Calu3 (cell line): ENCODE measurements at regions not wholly inside any gene's neighbourhood (a gene's known extent, or its start where the extent isn't known, plus 50 kb on each side); places are given as distances from the start of the nearest gene placed in this dataset.
"Not testable (repeated sequence)": the region's sequence is repeated elsewhere in the genome, so short reads cannot be mapped to it uniquely, and the experiment has no call there.

Experiments
- BruUV-seq: library from RNA; stranded (reverse); fragments of 400-500 nt; replicated peaks from 2 replicates; lab custom pipeline; 2021; lab: Mats Ljungman, UMichigan
- CTCF ChIA-PET: fragments of 300-600 bp; sonication (Branson Sonifier 250); formaldehyde crosslinking; loops from one replicate; lab custom pipeline; 2022; ENCODE audit warnings: antibody characterized with exemption; lab: Charles Lee
- DNase-seq: peaks from one replicate; pipeline ENCODE4 v3.0.0; 2022
- H3K27ac Mint-ChIP-seq: one replicate; pipeline ENCODE4 v1.8.0; 2022; ENCODE audit warnings: mixed read lengths; ENCODE audit not compliant: unreplicated experiment
- H3K27me3 Mint-ChIP-seq: one replicate; pipeline ENCODE4 v1.8.0; 2022; ENCODE audit warnings: mixed read lengths; ENCODE audit not compliant: unreplicated experiment
- H3K36me3 Mint-ChIP-seq: one replicate; pipeline ENCODE4 v1.8.0; 2022; ENCODE audit warnings: mild to moderate bottlenecking, moderate library complexity, mixed read lengths; ENCODE audit not compliant: insufficient read depth, unreplicated experiment
- H3K4me1 Mint-ChIP-seq: one replicate; pipeline ENCODE4 v1.8.0; 2022; ENCODE audit warnings: mild to moderate bottlenecking, low read depth, mixed read lengths; ENCODE audit not compliant: unreplicated experiment
- H3K4me3 Mint-ChIP-seq: one replicate; pipeline ENCODE4 v1.8.0; 2022; ENCODE audit warnings: mild to moderate bottlenecking, low read depth, moderate library complexity, mixed read lengths; ENCODE audit not compliant: unreplicated experiment
- H3K9me3 Mint-ChIP-seq: one replicate; pipeline ENCODE4 v1.8.0; 2022; ENCODE audit warnings: low read depth, mixed read lengths; ENCODE audit not compliant: unreplicated experiment
- intact Hi-C: fragments of 100-400 bp; cut with micrococcal nuclease; formaldehyde crosslinking; loops from one replicate; pipeline ENCODE4 v1.10.0; 2022; ENCODE audit not compliant: unreplicated experiment
- TF ChIP-seq, protein P1 (sequence below): fragments of 200-600 bp; IDR thresholded peaks from one replicate; pipeline ENCODE4 v1.8.0; 2022; ENCODE audit warnings: antibody characterized with exemption; ENCODE audit not compliant: unreplicated experiment

DNA sequence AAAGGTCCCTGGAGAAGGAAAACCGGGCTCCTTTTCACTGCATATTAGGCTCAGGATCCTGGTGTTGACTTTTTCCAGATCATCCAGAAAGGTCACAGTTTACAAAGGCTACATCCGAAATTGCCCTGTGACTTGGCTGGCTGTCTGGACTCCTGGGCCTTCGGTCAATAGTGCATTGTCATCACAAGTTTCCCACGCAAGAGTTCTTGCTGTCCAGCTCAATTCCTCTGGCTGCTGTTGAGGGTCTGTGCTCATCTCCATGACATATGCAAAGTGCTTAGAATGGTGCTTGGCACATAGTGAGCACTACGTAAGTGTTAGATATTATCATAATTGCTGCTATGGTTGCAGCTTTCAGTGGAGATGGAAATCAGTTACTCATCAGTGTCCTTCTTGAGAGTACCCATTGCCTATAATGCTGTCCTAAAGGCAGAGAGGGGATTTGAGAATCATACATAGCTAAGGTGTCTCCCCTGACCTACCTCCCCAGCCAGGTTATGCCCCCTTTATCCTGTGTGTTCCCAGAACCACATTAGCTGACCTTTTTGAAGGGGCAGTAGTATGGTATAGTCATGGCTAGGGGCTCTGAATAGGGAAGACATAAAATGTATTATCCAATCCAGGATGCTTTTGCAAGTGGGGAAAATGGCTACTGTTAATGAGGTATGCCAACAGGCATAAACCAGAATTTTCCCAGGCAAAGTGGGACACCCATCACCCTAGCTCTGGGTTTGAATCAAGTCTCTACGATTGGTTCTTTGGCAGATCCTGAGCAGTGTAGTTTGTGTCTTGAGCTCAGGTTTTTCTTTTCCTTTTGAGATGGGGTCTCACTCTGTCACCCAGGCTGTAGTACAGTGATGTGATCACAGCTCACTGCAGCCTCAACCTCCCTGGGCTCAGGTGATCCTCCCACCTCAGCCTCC lies 132.0 kb upstream of the CCND2 start:
- no peaks in the 10 kb centered on the region for H3K9me3 Mint-ChIP-seq
- CTCF ChIA-PET, result interaction anchor here (1.1 kb wide), 1 partner anchor 68 kb away, joined by 3 read pairs; no protein-coding TSS in a partner anchor
- no peak for DNase-seq
- no peak overlapping the region for H3K27ac Mint-ChIP-seq
- H3K4me3 Mint-ChIP-seq, result no peak overlapping the region
- peaks cover 11% of the 10 kb centered on the region for H3K4me1 Mint-ChIP-seq
- intact Hi-C loops, result loop anchor here (10.0 kb wide), 1 partner anchor 133 kb away; the partner anchor contains the start of gene CCND2
- TF ChIP-seq, protein P1, sequence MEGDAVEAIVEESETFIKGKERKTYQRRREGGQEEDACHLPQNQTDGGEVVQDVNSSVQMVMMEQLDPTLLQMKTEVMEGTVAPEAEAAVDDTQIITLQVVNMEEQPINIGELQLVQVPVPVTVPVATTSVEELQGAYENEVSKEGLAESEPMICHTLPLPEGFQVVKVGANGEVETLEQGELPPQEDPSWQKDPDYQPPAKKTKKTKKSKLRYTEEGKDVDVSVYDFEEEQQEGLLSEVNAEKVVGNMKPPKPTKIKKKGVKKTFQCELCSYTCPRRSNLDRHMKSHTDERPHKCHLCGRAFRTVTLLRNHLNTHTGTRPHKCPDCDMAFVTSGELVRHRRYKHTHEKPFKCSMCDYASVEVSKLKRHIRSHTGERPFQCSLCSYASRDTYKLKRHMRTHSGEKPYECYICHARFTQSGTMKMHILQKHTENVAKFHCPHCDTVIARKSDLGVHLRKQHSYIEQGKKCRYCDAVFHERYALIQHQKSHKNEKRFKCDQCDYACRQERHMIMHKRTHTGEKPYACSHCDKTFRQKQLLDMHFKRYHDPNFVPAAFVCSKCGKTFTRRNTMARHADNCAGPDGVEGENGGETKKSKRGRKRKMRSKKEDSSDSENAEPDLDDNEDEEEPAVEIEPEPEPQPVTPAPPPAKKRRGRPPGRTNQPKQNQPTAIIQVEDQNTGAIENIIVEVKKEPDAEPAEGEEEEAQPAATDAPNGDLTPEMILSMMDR, result no peak
- no TSS peak for BruUV-seq
- H3K36me3 Mint-ChIP-seq, result peaks cover 5% of the 10 kb centered on the region
- H3K27me3 Mint-ChIP-seq, result peaks cover 60% of the 10 kb centered on the region

DNA sequence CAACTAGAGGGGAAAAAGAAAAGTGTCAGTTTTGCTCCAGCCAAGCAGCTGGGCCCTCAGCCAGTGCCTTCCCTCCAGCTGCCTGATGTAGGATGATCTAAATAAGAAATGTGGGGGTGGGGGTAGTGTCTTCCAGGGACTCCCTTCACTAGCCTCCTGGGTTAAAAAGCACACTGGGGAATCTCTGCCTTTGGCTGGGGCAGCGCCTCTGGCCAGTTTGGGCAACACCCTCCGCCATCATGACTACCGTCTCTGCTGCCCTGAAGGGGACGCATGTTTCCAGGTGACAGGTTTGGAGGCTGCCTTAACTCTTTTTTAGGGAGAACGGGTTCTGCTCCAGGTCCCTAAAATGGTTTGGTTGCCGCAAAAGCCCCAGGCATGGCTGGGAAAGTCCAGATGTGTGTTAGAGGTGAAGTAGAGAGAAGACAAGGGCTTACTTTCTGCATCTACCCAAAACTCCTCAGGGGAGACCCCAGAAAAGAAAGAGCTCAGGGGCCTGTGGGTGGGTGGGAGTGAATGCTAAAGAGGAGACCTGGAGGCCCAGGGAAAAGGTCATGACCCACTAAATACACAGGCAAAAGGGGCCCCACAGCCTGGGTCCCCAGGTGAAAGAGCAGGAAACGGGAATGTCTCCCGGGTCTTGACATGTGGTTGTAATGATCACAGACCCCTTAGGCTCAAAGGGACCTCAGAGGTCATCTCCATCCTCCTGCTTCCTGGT lies 132.8 kb upstream of the CCND2 start:
- CTCF ChIA-PET, result no interaction called here

DNA sequence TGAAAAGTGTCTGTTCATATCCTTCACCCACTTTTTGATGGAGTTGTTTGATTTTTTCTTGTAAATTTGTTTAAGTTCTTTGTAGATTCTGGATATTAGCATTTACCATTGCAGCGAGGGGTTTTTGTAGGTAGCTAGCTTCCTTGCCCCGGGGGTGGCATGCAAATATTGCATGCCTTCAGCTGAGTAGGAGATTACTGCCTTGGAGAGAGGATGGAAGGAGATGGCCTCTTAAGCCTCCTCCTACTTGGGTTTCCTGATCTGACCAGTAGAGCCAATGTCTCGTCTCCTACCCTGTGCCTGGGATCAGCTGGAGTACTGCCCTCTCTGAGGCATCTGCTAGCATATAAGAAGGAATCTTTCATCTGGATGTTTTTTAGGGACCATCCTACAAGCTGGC lies 134.4 kb upstream of the CCND2 start:
- Mint-ChIP-seq H3K27me3 (peaks cover 60% of the 10 kb centered on the region), H3K36me3 (peaks cover 5% of the 10 kb centered on the region), H3K4me3 (no peak overlapping the region), H3K4me1 (peaks cover 11% of the 10 kb centered on the region), H3K27ac (no peak overlapping the region), H3K9me3 (no peaks in the 10 kb centered on the region)
- CTCF ChIA-PET, result no interaction called here
- TF ChIP-seq, protein P1, result no peak
- no peak for DNase-seq
- no TSS peak for BruUV-seq
- intact Hi-C loops, result no loop called here

More for the DNA sequence above, 132.8 kb upstream of the CCND2 start:
- no TSS peak for BruUV-seq
- peaks cover 60% of the 10 kb centered on the region for H3K27me3 Mint-ChIP-seq
- no peaks in the 10 kb centered on the region for H3K9me3 Mint-ChIP-seq
- TF ChIP-seq, protein P1, result no peak
- H3K4me3 Mint-ChIP-seq, result no peak overlapping the region
- no peak for DNase-seq
- no peak overlapping the region for H3K27ac Mint-ChIP-seq
- H3K4me1 Mint-ChIP-seq, result peaks cover 11% of the 10 kb centered on the region
- peaks cover 5% of the 10 kb centered on the region for H3K36me3 Mint-ChIP-seq
- intact Hi-C loops, result loop anchor here (10.0 kb wide), 1 partner anchor 134 kb away; the partner anchor contains the start of gene CCND2

DNA sequence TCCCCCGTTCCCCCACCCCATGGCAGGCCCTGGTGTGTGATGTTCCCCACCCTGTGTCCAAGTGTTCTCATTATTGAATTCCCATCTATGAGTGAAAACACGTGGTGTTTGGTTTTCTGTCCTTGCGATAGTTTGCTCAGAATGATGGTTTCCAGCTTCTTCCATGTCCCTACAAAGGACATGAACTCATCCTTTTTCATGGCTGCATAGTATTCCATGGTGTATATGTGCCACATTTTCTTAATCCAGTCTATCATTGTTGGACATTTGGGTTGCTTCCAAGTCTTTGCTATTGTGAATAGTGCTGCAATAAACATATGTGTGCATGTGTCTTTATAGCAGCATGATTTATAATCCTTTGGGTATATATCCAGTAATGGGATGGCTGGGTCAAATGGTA lies 135.0 kb upstream of the CCND2 start:
- H3K4me3 Mint-ChIP-seq, H3K9me3 Mint-ChIP-seq, BruUV-seq, H3K4me1 Mint-ChIP-seq, H3K36me3 Mint-ChIP-seq, DNase-seq, CTCF ChIA-PET, H3K27ac Mint-ChIP-seq, intact Hi-C loops: not testable (repeated sequence)
- peaks cover 60% of the 10 kb centered on the region for H3K27me3 Mint-ChIP-seq
